ENCODE measurements at regions not wholly inside any gene's neighbourhood (a gene's known extent, or its start where the extent isn't known, plus 50 kb on each side); places are given as distances from the start of the nearest gene placed in this dataset.
A peak's percentile ranks its signal among the peaks of the same experiment; 100 is the strongest.

DNA sequence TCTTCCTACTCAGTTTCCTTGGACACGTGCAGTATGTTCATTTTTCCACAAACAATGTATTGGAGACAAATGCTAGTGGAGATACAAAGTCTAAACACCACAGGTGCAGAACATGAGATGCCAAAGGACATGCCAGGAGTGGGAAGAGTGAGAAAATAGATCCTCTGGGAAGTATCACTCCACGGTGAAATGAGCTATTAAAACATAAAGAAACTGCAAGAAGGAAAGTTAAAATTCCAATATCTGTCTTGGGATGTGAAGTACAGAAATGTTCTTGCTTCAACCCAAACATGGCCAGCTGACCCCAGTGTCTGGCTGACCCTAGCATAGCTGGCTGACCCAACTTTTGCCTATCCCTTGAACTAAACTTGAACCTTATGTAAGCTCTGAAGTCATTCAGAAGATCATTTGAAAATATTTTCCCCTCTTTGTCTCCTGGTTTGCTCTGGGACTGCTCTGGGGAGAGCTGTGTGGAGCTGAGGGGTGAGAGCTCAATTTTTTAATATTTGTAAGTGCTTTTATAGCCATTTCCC lies 59.5 kb downstream of the FZD1 start:
- DNase-seq = no peak

DNA sequence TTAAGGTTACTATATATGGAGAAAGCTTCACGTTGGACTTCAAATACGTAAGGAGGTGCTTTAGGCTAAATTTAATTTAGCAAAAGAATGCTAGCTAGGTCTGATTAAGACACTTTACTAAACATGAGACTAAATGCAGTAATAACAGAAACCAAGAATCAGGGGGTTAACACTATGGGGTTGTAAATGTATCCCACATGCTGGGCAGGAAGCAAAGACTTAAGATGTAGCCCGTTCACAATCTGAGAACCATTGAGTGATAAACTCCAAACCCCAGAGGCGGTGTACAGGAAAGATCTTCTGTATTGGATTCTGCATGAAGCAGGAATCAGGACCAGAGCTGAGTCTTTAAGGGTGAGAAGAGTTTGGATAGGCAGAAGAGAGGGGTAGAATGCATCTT lies 60.4 kb downstream of the FZD1 start:
- no peak for DNase-seq

DNA sequence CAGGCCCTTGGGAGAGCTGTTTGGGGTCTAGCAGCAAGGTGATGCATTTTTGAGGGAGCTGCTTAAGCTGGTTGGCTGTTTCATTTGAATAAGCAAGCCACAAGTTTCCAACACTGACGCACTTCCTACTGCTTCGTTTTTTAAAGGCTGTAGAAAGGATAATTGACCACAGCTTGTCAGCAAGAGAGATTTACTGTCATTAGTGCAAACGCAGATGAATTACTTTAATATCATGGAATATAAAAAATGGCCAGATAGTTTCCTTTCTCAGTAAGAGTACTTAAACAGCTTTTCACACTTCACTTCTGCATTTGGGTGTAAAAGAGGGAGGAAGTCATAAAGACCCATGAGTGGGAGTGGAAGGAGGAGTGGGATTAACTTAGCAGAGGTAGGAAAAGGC lies 61.5 kb downstream of the FZD1 start:
- no peak for DNase-seq

DNA sequence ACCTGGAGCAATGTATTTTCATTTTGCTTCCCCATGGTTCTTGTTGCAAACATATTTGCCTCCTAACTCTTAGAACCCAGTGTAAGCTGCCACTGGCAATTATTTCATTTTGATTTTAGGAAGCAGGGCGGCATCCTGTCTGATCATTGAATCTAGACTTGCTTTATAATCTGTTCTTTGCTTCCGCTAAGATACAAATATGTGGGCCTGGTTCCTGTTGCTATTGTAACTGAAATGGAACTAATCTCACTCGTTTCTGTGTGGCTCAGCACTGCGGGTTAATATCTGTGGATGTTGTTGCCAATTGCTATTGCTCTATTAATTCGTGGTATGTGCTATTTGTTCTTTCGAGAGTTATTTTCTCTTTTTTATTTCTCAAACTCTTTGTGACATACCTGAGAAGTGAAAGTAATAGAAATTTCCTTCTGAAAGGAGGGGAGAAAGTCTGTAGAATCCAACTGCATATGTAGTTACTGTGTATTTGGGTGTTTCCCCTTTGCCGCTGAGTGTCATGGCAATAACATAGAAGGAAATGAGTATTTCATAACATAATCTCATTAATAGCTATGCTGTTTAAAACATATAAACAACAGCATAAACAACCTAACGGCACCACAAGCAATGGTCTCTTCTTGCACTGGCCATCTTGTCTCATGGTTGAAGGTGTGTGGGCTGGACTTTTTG lies 62.4 kb downstream of the FZD1 start:
- no peak for DNase-seq

DNA sequence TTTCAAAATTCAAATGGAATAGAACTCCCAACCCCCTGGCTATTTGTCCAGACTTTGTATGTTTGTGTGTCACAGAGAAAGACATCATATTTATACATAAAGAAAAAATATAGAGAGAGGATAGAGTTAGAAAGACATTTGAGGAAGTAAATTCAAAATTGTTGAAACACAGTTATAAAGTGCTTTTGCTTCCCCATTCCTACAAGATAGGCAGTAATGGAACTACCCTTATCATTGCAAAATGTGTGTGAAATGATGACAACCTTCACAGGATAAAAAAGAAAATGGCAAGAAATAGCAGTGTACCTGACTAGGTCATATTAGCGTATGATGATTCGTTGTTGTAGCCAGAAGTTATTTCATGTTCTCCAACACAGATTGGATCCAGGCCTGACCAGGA lies 63.1 kb downstream of the FZD1 start:
- no peak for DNase-seq

DNA sequence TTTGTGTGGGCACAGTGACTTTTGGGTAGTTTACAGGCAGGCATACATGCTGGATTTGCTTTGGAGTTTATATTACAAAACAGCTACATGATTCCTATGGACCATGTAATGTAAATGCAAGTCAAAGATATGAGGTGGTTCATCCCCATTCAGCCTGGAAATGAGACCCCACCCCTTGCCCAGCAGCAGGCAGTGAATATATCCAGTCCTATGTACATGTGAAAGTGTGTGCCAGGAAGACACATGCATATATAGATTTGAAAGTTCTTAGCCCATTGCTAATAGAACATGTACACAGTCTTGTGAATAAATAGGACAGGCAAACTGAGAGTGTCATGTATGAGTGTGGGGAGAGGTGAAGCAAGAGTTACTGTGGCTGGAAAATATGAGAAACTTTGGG lies 65.3 kb downstream of the FZD1 start:
- no peak for DNase-seq

DNA sequence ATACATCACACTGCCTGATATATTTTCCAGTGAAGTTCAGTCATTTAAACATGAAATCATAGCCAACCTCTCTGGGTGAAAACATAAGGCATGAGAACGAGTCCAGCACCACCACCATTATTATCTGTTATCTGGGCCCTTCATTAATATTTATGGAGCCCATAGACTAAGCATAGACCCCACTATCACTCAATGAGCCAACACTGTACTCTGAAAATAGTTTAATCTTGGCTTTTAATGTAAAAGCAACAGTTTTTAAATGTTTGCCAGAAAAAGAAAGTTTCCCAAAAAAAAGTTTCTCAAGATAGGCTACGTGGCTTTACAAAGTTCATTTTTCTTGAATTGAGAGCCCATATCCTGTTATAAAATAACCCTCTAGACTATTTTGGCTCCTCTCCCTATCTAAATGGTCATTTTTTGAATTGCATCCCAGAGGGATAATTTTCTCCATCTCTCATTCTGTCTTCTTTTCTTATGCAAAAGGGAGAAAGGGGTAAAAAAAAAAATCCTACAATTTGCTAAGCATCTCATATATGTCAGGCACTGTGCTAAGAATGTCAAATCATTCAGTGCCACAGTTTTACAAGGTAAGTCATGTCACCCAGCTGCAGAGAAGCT lies 66.1 kb downstream of the FZD1 start:
- DNase-seq = no peak

DNA sequence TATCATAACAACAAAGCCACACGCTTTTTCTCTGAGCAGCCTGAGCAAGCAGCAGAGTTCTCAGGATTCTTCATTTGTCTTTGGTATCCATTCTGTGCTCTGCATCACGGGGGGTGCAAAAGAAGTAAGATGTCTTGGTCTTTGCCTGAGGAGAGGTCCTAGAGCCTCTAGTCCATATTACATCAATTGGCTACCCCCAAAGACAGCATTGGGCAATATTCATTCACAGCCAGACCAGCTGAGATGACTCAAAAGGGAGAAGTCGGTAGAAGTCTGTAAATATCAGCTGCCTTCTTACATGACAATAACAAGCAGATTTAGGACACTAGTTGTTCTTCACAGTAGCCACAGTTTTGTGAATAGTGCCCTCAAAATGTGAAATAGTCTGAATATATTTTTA lies 66.6 kb downstream of the FZD1 start:
- no peak for DNase-seq

DNA sequence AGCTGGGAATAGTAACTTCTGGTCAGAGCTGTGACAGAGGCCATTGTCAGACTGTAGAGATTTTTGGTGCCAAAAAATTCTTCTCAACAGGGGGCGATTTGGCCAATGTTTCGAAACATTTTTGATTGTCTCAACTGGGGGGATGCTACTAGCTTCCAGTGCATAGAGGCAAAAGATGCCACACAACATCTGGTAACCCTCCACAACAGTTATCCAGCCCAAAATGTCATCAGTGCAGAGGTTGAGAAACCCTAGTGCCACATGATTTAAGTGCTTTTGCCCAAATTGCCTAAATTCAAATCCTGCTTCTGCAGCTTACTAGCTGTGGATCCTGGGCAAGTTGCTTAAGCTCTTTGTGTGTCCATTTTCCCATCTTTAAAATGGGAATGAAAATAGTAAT lies 71.9 kb downstream of the FZD1 start:
- DNase-seq = no peak

DNA sequence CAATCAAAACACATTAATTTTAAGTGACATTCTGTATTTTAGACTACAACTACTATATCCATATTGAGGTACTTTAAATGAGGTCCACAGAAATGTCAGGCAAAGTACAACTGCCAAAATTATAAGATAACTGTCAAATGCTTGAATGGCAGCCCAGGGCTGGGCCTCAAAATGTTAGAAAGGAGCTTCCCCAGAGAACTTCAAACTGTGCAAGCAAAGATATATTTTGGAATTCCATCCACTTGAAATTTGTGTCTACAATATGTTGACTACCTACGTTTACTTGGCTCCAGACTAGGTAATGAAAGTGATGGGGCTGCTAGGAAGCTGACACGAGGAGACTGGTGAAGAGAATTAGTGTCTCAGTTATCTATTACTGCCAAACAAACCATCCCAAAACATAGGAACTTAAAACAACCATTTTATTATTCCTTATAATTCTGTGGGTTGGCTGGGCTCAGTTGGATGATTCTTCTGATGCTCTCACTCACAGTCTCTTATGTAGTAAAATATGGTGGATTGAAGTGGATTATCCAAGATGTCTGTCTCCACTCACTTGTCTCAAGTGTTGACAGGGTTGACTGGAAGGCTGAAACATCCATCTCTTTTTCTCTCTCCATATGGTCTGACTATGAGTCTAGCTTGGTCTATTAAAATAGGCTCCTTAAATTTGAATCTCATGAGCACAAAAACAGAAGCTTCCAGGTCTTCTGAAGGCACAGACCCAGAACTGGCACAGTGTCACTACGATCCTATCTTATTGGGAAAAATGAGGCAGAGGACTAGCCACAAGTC lies 74.2 kb downstream of the FZD1 start:
- no peak for DNase-seq

DNA sequence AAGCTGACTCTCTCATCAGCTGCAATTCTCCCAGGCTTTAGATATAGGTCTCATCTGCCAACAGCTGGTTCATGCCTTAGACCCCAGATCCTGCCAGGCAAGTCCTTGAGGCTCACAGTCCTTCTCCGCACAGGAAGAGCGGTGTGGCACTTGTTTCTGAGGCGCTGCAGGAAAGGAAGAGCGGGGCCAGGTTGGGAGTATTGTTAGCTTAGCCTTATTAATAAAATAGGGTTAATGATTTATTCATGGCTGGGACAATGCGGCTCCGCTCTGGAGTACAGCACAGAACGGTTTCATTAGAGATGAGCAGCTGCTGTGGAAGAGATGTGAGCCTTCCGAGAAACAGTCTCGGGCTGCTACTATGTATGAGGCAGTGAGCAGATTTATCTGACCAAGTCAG lies 78.1 kb downstream of the FZD1 start:
- no peak for DNase-seq

DNA sequence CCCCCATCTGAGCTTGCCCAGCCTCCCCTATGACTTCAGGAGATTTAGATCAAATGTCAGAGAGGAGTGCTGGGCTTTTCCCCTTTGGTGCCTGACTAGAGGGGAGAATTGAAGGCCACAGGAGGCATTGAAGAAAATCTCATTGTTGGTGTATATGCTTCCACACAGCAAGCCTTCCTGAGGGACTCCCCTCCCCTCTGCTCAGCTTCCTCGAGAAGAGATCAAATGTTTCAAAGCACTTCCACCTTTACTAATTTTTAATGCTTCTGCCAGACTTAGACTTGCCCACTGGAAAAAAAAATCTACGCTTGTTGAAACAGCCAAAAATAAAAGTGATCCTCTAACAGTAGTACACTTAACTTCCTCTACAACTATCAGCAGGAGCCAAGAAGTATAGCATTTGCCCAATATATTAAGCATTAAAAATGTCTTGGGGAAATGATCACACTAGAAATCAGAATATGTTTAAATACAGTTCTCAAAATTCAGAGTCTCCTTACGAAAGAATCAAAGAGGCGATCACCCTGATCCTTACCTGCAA lies 79.3 kb downstream of the FZD1 start:
- no peak for DNase-seq

DNA sequence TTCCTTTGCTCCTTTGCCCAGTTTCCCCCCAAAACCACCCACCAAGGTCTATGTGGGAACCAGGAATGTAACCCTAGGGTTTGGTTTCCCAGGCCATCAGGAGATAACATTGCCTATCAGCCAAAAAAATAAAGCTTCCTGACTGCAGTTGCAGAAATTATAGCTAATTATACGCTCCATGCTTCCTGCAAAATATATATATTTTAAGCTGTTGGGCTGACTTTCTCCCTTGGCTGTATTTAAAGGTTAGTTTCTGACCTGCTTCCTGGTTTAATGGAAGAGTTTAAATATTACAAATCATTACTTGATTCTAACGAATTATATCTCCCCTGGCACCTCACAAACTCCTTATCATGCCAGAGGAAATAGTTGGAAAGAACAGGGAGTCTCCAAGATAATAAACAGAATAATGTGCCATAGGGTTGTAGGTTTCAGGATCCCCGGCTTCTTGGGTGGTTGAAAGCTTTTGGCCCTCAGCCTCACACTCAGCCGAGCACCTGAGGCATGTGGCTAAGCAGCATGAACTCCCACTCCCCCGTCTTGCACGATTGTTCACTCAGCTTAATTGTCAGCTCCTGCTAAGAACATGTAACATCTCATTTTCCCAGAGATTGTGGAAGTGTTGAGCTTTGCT lies 79.9 kb downstream of the FZD1 start:
- DNase-seq = no peak

DNA sequence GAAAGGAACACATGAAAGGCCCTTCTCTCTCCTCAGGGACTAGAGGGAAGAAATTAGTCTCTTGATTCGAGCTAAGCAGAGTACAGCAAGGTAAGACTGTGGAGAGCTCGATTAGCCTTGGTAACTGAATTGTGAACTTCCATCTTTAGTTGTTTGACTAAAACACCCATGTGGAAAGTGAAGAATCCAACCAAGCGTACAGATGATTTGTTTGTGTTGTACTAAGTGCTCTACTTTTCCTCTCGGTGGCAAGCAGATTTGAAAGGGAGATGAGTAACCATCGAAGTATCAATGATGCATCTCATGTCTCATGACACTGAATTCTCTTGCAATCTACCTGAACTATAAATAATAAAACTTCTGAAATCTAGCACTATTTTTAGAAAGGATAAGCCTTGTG lies 80.7 kb downstream of the FZD1 start:
- DNase-seq = no peak

DNA sequence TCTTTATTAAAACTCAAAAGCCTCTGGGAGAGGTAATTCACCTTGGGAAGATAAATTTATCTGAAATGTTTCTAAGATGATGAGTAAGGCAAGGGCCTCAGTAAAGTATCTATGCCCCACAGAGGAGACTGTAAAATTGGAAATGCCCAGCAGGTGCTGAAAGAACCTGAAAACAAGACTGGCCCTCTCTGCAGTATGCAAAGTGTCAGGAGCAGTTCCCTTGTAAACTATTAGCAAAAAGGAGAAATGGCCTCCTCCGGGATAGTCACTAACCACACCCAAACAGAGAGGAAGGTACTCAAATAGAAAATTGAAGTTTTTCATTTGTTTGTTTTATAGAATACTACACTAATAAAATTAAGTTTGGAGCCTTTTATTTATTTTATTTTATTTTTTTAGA lies 81.2 kb downstream of the FZD1 start:
- DNase-seq = no peak

DNA sequence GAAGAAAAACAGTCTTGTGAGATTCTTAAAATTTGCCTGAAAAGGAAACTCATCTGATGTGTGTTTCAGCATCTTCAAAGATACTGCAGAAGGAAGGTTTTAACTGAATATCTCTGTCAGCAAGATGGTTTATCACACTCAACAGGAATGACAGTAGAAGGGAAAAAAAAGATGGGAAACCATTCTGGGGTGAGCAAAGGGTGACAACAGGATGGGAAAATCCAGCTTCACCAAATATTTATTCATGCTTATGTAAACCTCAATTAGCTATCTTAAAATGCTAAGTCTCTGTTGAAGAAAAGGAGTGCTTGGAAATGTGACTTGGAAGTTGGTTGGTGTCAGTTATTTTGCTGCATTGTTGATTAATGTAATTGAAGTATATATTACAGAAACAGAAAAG lies 82.2 kb downstream of the FZD1 start:
- no peak for DNase-seq

DNA sequence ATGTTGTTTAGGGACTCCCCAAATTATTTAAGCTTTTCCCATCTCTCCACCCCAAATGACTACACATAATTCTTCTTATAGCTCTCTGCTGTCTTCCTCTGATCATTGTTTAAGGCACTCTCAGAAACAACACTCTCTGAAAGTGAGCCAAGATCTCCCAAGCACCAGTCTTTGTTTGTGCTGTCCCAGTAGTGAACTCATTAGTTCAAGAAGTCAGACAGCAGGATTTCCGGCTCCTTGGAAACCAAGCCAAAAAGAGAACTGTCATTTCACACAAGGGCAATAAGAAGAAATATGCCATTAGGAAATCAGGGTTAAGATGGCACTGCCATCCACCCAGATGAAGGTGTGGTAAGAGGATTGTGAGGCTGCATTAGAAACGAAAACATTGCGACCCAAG lies 83.1 kb downstream of the FZD1 start:
- no peak for DNase-seq

DNA sequence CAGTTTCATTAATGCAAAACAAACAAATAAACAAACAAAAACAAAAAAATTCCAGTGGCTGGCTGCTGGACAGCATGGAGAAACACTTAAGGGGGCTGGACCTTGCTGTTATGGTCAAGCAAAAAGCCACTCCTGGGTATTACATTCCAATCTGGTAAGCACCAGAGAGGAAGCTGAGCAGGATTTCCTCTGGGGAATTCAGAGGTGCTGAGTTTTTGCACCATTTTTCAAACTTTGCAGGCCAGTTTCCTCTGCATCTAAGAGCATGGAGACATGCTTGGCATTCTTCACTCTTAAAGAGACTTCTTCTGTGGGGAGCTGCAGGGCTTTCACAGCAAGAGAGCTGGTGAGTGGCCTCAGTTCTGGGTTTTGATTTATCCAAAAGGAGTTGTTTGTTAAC lies 84.5 kb downstream of the FZD1 start:
- DNase-seq = peak; percentile 17

DNA sequence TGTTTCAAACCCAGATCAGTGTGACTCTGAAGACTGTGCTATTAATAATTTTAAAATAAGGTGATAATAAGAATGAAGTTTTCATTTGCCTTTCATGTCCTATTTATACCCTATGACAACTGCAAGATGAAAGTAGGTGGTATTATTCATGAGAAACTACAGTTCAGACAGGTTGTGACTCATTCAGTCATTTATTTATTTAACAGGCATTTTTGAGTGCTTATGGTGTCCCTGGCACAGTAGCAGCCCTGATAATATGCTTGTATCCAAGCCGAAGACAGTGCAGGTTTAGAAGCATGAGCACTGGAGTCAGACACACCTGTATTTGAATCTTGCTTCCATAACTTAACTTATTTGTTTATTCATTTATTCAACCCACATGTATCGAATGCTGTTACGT lies 87.1 kb downstream of the FZD1 start:
- DNase-seq = peak; percentile 28

DNA sequence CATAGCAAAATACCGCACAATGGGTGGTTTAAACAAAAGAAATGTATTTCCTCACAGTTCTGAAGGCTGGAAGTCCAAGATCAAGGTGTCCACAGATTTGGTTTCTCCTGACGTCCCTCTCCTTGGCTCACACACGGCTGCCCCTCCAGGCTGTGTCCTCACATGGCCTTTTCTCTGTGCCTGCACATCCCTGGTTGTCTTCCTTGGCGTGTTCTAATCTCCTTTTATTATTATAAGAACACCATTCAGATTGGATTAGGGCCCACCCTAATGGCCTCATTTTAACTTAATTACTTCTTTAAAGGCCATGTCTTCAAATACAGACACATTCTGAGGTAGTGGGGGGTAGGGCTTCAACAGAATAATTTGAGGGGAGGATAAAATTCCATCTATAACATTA lies 87.9 kb downstream of the FZD1 start:
- no peak for DNase-seq

DNA sequence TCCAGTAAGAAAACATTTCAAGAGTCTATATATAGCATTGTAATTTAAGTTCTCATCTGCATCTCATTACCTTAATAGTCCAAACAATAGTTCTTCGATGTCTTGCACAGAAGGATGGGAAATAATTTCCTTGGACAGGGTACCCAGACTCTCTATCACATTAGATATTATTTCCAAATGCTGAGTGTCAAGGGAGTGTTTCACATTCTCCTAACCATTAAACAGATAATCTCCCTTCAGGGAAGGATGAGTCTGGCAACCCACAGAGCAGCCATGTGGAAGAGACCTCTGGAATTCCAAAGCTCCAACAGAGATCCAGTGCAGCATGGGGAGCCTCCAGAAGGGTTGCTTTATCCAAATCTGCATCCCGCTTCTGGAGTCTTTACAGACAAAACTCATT lies 89.6 kb downstream of the FZD1 start:
- DNase-seq = no peak

DNA sequence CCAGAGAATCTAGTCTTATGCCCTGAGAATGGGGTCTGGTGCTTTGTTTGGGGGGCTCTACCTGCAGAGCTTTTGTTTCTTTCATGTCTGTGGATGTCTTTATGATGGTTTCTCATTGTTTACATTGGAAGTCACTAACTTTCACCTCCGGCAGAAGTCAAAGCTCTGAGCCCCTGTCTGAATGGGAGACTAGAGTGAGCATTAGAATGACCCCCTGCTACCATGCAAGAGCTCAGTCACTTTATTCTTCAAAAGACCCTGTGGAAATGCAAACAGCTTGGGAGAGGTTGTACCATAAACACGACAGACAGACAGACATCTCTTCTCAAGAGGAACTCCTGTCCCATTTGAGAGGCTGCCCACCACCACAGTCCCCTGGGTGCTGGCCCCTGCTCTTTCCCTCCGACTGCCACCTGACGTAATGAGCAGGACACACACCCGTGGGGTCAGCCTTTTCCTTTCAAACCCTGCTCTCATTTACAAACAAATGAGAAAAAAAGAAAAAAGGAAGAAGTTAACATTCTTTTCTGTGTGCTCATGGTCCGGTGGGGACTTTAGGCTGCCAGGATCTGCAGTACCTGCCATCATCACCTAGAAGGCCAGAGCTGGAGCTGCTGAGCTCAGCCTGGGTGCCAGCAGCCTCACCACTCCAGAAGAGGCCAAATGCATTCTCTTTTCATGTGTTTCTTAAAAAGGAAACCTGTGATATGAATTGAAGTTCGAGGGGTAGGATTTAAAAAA lies 91.6 kb downstream of the FZD1 start:
- no peak for DNase-seq

DNA sequence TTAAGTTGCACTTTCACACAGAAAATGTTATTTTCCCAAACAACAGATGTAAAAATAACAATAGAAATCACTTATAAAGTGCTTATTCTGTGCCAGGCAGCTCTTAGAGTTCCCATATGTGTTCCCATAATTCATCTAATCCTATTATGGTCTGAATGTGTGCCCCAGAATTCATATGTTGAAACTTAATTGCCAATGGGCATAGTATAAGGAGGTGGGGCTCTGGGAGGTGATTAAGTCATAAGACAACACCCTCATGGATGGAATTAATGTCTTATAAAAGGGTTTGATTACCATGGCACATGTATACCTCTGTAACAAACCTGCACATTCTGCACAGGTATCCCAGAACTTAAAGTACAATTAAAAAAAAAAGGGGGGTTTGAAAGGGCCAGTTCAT lies 92.7 kb downstream of the FZD1 start:
- DNase-seq = no peak

All from EL (cell line).